Coronary artery (tissue), 2 donors: ENCODE measurements at regions not wholly inside any gene's neighbourhood (a gene's known extent, or its start where the extent isn't known, plus 50 kb on each side); places are given as distances from the start of the nearest gene placed in this dataset.

ENCODE experiments used
- DNase-seq: peaks from one replicate; pipeline ENCODE4 v3.0.0-alpha.2; 2017; ENCODE audit warnings: low spot score
- H3K27ac ChIP-seq, 2 donors: fragments of 200-600 bp; sonication (generic); one replicate each; pipeline ENCODE4 v1.5.1; 2016 to 2019
- H3K4me3 ChIP-seq: fragments of 200-600 bp; sonication (generic); 2 replicates; pipeline ENCODE4 v1.5.1; 2016; ENCODE audit warnings: mild to moderate bottlenecking, moderate library complexity
- CTCF ChIP-seq: fragments of 200-600 bp; sonication (generic); IDR thresholded peaks from one replicate; pipeline ENCODE4 v1.5.1; 2019; ENCODE audit warnings: antibody characterized with exemption

- no peak overlapping the region for H3K27ac ChIP-seq
- H3K4me3 ChIP-seq = no peak overlapping the region
- TF ChIP-seq CTCF = no peak
- DNase-seq = no peak
Measured at GRCh38 chr15:85886309-85886811, 91.6 kb upstream of the KLHL25 start.

GRCh38 chr15:85889956-85890619 lies 95.4 kb upstream of the KLHL25 start:
- TF ChIP-seq CTCF = no peak
- no peak for DNase-seq
- H3K4me3 ChIP-seq = no peak overlapping the region
- H3K27ac ChIP-seq = no peak overlapping the region

- TF ChIP-seq CTCF = no peak
- Histone ChIP-seq H3K4me3 (no peak overlapping the region), H3K27ac (no peak overlapping the region)
- no peak for DNase-seq
Measured at GRCh38 chr15:85890620-85890980, 95.9 kb upstream of the KLHL25 start.

- no peak for DNase-seq
- Histone ChIP-seq H3K27ac (no peak overlapping the region), H3K4me3 (no peak overlapping the region)
- TF ChIP-seq CTCF = no peak
Measured at GRCh38 chr15:85891470-85891869, 96.7 kb upstream of the KLHL25 start.

GRCh38 chr15:85892232-85892631 lies 97.5 kb upstream of the KLHL25 start:
- TF ChIP-seq CTCF = no peak
- Histone ChIP-seq H3K27ac (no peak overlapping the region), H3K4me3 (no peak overlapping the region)
- no peak for DNase-seq

- DNase-seq = no peak
- Histone ChIP-seq H3K4me3 (no peak overlapping the region), H3K27ac (no peak overlapping the region)
- no peak for TF ChIP-seq CTCF
Measured at GRCh38 chr15:85897207-85897894, 102.6 kb upstream of the KLHL25 start.
